WTC11 (cell line): ENCODE measurements at regions not wholly inside any gene's neighbourhood (a gene's known extent, or its start where the extent isn't known, plus 50 kb on each side); places are given as distances from the start of the nearest gene placed in this dataset.

Experiments used
- ATAC-seq: fragments of 200-7000 bp; cut with Tn5 transposase; 2 replicates; pipeline ENCODE4 v1.10.0; 2021; ENCODE audit warnings: mild to moderate bottlenecking, moderate library complexity
- CTCF ChIA-PET: fragments of 300-600 bp; sonication (Branson Sonifier 250); formaldehyde crosslinking; loops from one replicate; lab custom pipeline; 2021; ENCODE audit warnings: antibody characterized with exemption; lab: Charles Lee
- POLR2A ChIA-PET: fragments of 350-600 bp; sonication (Branson Sonifier 250); formaldehyde crosslinking; loops from one replicate; lab custom pipeline; 2021; ENCODE audit warnings: antibody characterized with exemption; lab: Charles Lee
- DNase-seq: peaks from one replicate; pipeline ENCODE4 v3.0.0; 2021; ENCODE audit warnings: low spot score
- H3K27ac Mint-ChIP-seq: 2 replicates; pipeline ENCODE4 v1.8.0; 2021; ENCODE audit warnings: mixed read lengths
- H3K27me3 Mint-ChIP-seq: 2 replicates; pipeline ENCODE4 v1.8.0; 2021; ENCODE audit warnings: low read depth, mild to moderate bottlenecking, moderate library complexity, mixed read lengths
- H3K36me3 Mint-ChIP-seq: 2 replicates; pipeline ENCODE4 v1.8.0; 2021; ENCODE audit warnings: mixed read lengths
- H3K4me1 Mint-ChIP-seq: 2 replicates; pipeline ENCODE4 v1.8.0; 2022; ENCODE audit warnings: mixed read lengths
- H3K4me3 Mint-ChIP-seq: 2 replicates; pipeline ENCODE4 v1.8.0; 2021; ENCODE audit warnings: mild to moderate bottlenecking, moderate library complexity, mixed read lengths
- H3K9me3 Mint-ChIP-seq: 2 replicates; pipeline ENCODE4 v1.8.0; 2021; ENCODE audit warnings: mixed read lengths
- ATF1 ChIP-seq: sonication (generic); formaldehyde crosslinking; IDR thresholded peaks from 2 replicates; pipeline ENCODE4 v1.8.1; 2023; ENCODE audit warnings: mild to moderate bottlenecking, moderate library complexity, missing genetic modification reagents
- ATF6 ChIP-seq: sonication (generic); formaldehyde crosslinking; IDR thresholded peaks from 2 replicates; pipeline ENCODE4 v1.8.1; 2023; ENCODE audit warnings: mild to moderate bottlenecking, missing genetic modification reagents
- ESRRA ChIP-seq: sonication (generic); formaldehyde crosslinking; IDR thresholded peaks from 2 replicates; pipeline ENCODE4 v1.8.1; 2022; ENCODE audit warnings: mild to moderate bottlenecking, missing genetic modification reagents, borderline replicate concordance
- ETV6 ChIP-seq: sonication (generic); formaldehyde crosslinking; IDR thresholded peaks from 2 replicates; pipeline ENCODE4 v1.8.1; 2022; ENCODE audit warnings: mild to moderate bottlenecking, missing genetic modification reagents
- GABPB1 ChIP-seq: sonication (generic); formaldehyde crosslinking; IDR thresholded peaks from 2 replicates; pipeline ENCODE4 v1.8.1; 2023; ENCODE audit warnings: mild to moderate bottlenecking, missing genetic modification reagents
- HMGA2 ChIP-seq: fragments of 250-450 bp; sonication (Bioruptor Pico); IDR thresholded peaks from 2 replicates; pipeline ENCODE4 v1.4.0; 2021; ENCODE audit warnings: mild to moderate bottlenecking, moderate library complexity
- HMGXB4 ChIP-seq: sonication (generic); formaldehyde crosslinking; IDR thresholded peaks from 2 replicates; pipeline ENCODE4 v1.8.1; 2023; ENCODE audit warnings: mild to moderate bottlenecking, moderate library complexity, missing genetic modification reagents
- NFYB ChIP-seq: sonication (generic); formaldehyde crosslinking; conservative IDR thresholded peaks from 2 replicates; pipeline ENCODE4 v1.8.0; 2022; ENCODE audit warnings: low read depth, missing genetic modification reagents
- NR3C1 ChIP-seq: sonication (generic); formaldehyde crosslinking; conservative IDR thresholded peaks from 2 replicates; pipeline ENCODE4 v1.8.1; 2023; ENCODE audit warnings: low read depth, mild to moderate bottlenecking, missing genetic modification reagents
- PRRX2 ChIP-seq: fragments of 250-450 bp; sonication (Bioruptor Pico); IDR thresholded peaks from 2 replicates; pipeline ENCODE4 v1.8.0; 2021; ENCODE audit warnings: mild to moderate bottlenecking
- RORB ChIP-seq: fragments of 250-450 bp; sonication (Bioruptor Pico); IDR thresholded peaks from 2 replicates; pipeline ENCODE4 v1.9.0; 2021; ENCODE audit warnings: mild to moderate bottlenecking
- SMAD4 ChIP-seq: sonication (generic); formaldehyde crosslinking; IDR thresholded peaks from 2 replicates; pipeline ENCODE4 v1.8.0; 2022; ENCODE audit warnings: mild to moderate bottlenecking, missing genetic modification reagents
- TEAD4 ChIP-seq: sonication (generic); formaldehyde crosslinking; IDR thresholded peaks from 2 replicates; pipeline ENCODE4 v1.8.0; 2022; ENCODE audit warnings: mild to moderate bottlenecking, missing genetic modification reagents
- ZNF317 ChIP-seq: sonication (generic); formaldehyde crosslinking; IDR thresholded peaks from 2 replicates; pipeline ENCODE4 v1.8.1; 2023; ENCODE audit warnings: low read depth, mild to moderate bottlenecking, moderate library complexity, missing genetic modification reagents, borderline replicate concordance
- ZNF512 ChIP-seq: sonication (generic); formaldehyde crosslinking; IDR thresholded peaks from 2 replicates; pipeline ENCODE4 v1.8.1; 2022; ENCODE audit warnings: missing genetic modification reagents, borderline replicate concordance
- ZNF671 ChIP-seq: fragments of 250-450 bp; sonication (Bioruptor Pico); IDR thresholded peaks from 2 replicates; pipeline ENCODE4 v1.8.0; 2021; ENCODE audit warnings: mild to moderate bottlenecking
- ZSCAN18 ChIP-seq: fragments of 250-450 bp; sonication (Bioruptor Pico); IDR thresholded peaks from 2 replicates; pipeline ENCODE4 v2.1.2; 2022; ENCODE audit warnings: mild to moderate bottlenecking, moderate library complexity
- TF ChIP-seq, protein P1 (sequence below): sonication (generic); formaldehyde crosslinking; IDR thresholded peaks from 2 replicates; pipeline ENCODE4 v1.8.1; 2023; ENCODE audit warnings: mild to moderate bottlenecking, missing genetic modification reagents, borderline replicate concordance
- TF ChIP-seq, protein P2 (sequence below): fragments of 250-450 bp; sonication (Bioruptor Pico); conservative IDR thresholded peaks from 2 replicates; pipeline ENCODE4 v1.9.0; 2021; ENCODE audit warnings: mild to moderate bottlenecking

DNA sequence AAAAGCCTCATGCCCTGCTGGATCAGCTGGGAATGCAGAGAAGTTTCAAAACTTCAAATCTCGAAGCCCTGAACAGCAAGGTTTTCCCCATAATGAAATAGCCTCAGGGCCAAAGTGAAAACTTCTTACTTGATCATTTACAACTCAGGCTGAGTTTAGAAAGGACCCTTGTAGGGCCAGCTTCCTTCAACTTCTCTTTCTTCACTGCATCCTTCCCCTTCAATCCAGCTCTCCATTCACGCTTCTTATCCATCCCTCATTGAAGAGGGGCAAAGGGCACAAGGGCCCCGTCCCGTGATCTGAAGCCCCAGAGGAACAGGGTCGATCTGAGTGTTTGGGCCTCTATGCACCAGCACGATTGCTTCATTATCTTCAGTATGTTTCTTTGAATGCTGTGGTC lies 392.2 kb upstream of the CELF2 start:
- ChIA-PET POLR2A (no interaction called here), CTCF (no interaction called here)
- H3K27ac Mint-ChIP-seq: no peak overlapping the region
- H3K27me3 Mint-ChIP-seq: no peaks in the 10 kb centered on the region
- no peak overlapping the region for H3K4me3 Mint-ChIP-seq
- DNase-seq (no peak), ATAC-seq (no peak)
- H3K9me3 Mint-ChIP-seq: peaks cover 6% of the 10 kb centered on the region; the same call in 1 of the 2 replicates
- TF ChIP-seq NFYB (CRISPR knock-in tag): no peak
- no peak for TF ChIP-seq PRRX2 (CRISPR knock-in tag)
- TF ChIP-seq SMAD4: no peak
- TF ChIP-seq TEAD4: no peak
- TF ChIP-seq ZNF671 (CRISPR knock-in tag): no peak
- no peak for TF ChIP-seq ZNF512 (CRISPR knock-in tag)
- no peak for TF ChIP-seq ATF1 (CRISPR knock-in tag)
- TF ChIP-seq ATF6 (CRISPR knock-in tag): no peak
- TF ChIP-seq NR3C1 (CRISPR knock-in tag): no peak
- TF ChIP-seq ZNF317: no peak
- TF ChIP-seq ETV6 (CRISPR knock-in tag): no peak
- TF ChIP-seq ZSCAN18 (CRISPR knock-in tag): no peak
- no peak for TF ChIP-seq HMGXB4 (CRISPR knock-in tag)
- no peak for TF ChIP-seq GABPB1
- no peak for TF ChIP-seq RORB (CRISPR knock-in tag)
- TF ChIP-seq ESRRA (CRISPR knock-in tag): no peak
- TF ChIP-seq, protein P1, sequence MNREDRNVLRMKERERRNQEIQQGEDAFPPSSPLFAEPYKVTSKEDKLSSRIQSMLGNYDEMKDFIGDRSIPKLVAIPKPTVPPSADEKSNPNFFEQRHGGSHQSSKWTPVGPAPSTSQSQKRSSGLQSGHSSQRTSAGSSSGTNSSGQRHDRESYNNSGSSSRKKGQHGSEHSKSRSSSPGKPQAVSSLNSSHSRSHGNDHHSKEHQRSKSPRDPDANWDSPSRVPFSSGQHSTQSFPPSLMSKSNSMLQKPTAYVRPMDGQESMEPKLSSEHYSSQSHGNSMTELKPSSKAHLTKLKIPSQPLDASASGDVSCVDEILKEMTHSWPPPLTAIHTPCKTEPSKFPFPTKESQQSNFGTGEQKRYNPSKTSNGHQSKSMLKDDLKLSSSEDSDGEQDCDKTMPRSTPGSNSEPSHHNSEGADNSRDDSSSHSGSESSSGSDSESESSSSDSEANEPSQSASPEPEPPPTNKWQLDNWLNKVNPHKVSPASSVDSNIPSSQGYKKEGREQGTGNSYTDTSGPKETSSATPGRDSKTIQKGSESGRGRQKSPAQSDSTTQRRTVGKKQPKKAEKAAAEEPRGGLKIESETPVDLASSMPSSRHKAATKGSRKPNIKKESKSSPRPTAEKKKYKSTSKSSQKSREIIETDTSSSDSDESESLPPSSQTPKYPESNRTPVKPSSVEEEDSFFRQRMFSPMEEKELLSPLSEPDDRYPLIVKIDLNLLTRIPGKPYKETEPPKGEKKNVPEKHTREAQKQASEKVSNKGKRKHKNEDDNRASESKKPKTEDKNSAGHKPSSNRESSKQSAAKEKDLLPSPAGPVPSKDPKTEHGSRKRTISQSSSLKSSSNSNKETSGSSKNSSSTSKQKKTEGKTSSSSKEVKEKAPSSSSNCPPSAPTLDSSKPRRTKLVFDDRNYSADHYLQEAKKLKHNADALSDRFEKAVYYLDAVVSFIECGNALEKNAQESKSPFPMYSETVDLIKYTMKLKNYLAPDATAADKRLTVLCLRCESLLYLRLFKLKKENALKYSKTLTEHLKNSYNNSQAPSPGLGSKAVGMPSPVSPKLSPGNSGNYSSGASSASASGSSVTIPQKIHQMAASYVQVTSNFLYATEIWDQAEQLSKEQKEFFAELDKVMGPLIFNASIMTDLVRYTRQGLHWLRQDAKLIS (CRISPR knock-in tag): no peak
- TF ChIP-seq, protein P2, sequence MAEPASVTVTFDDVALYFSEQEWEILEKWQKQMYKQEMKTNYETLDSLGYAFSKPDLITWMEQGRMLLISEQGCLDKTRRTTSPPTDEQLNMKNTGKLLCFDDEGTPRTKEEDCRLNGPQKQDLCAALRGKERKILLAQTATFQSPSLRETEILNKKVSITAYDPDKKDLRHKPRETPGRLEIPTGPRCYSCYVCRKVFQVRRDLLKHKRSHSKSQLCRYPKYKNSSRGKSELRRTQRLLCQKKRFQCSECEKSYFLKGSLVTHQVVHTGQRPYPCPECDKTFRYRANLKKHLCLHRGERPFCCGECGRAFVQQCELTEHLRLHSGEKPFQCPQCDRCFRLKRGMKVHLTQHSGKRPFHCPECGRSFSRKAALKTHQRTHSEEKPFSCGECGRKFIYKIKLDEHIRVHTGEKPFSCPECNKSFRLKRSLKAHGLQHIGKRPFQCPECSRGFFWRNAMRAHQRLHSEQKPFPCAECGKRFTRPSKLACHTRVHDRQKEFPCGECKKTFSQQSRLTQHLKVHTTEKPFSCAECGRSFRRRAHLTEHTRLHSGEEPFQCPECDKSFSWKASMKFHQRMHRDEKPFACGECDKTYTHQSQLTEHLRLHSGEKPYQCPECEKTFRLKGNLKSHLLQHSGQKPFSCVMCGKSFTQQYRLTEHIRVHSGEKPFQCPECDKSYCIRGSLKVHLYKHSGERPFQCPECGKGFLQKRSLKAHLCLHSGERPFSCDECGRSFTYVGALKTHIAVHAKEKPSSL (CRISPR knock-in tag): no peak
- no peak for TF ChIP-seq HMGA2 (CRISPR knock-in tag)
- H3K4me1 Mint-ChIP-seq: no peaks in the 10 kb centered on the region; the same call in 1 of the 2 replicates
- no peaks in the 10 kb centered on the region for H3K36me3 Mint-ChIP-seq
